ENCODE measurements at regions not wholly inside any gene's neighbourhood (a gene's known extent, or its start where the extent isn't known, plus 50 kb on each side); places are given as distances from the start of the nearest gene placed in this dataset.

DNA sequence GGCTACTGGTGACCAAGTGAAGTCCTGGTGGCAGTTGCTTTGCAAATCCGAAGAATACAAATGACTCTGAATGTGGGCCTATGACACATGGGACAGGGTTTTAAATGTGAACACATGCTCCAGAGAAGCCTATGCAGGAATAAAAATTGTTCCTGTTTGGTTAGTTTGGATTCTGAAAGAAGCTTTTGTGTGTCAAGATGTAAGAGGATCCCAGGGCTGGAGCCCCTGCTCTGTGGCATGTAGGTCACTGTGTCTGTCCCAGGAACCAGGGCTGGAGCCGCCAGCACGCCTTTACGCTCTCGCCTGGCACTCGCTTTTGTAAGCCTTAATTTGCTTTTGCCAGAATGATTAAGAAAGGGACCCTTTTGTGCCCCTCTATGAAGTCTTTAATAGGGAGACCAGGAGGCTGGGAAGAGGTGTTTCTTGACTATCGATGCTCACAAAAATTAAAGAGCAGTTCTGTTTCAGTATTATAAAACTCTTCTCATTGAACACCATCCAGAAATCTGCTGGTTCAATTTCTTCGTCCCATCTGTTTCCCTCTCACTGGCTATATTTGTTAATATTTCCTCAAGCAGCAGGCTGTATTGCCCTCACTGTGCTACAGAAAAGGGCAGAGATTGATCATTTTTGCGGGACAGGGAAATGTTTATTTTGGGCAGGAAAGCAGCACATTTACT, 532.7 kb upstream of the POU3F3 start:
- TF ChIP-seq CTCF (IDR thresholded peaks at IDR 0.05) = no peak
- TF ChIP-seq POLR2A (IDR thresholded peaks at IDR 0.05) = no peak
- no peak for DNase-seq (ENCODE audit: low spot score in 2 of 2)
- H3K4me3 ChIP-seq (ENCODE audit: low read depth, poor library complexity, severe bottlenecking) = no peak overlapping the region
- intact Hi-C loops (cut with DNase I; ENCODE audit: low total_unique reads) = no loop called here
- WGBS, 2 donors = 55 to 69% methylated on average over 9 of the region's 9 CpGs

DNA sequence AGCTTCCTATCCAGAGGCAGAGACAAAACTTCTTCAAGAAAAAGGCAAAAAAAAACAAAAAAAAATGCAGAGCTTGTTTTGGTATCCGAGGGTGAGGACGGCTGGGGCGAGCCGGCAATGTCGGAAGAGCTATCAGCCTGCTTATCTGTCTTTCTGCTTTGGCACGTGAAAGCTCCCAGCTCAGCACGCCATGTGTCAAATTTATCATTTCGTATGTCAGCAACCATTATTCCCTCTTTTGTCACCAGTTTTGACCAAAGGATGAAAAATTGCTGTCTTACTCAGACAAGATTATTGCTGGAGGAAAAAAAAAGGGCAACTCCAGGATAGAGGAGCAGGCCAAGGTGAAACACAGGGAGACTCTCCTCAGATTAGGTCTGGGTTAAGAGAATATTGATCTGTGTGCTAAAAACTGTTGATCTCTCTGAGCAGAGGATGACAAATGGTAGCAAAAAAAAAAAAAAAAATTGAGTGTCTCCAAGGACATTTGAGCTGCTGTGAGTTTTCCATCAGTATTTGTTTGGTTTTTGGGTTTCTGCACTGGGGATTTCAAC, 532.0 kb upstream of the POU3F3 start:
- H3K4me3 ChIP-seq (ENCODE audit: low read depth, poor library complexity, severe bottlenecking) = no peak overlapping the region
- 17% methylated on average over 8 of the region's 8 CpGs for WGBS, 2 donors
- intact Hi-C loops (cut with DNase I; ENCODE audit: low total_unique reads) = no loop called here
- no peak for TF ChIP-seq CTCF (IDR thresholded peaks at IDR 0.05)
- TF ChIP-seq POLR2A (IDR thresholded peaks at IDR 0.05) = no peak
- no peak for DNase-seq (ENCODE audit: low spot score in 2 of 2)

GRCh38 chr2:104332731-104333130, 521.2 kb upstream of the POU3F3 start:
- H3K4me3 ChIP-seq (ENCODE audit: low read depth, poor library complexity, severe bottlenecking) = no peak overlapping the region
- WGBS, 2 donors = 9 to 16% methylated on average over 3 of the region's 3 CpGs
- intact Hi-C loops (cut with DNase I; ENCODE audit: low total_unique reads) = no loop called here
- TF ChIP-seq CTCF (IDR thresholded peaks at IDR 0.05) (no peak), POLR2A (IDR thresholded peaks at IDR 0.05) (no peak)
- no peak for DNase-seq (ENCODE audit: low spot score in 2 of 2)

DNA sequence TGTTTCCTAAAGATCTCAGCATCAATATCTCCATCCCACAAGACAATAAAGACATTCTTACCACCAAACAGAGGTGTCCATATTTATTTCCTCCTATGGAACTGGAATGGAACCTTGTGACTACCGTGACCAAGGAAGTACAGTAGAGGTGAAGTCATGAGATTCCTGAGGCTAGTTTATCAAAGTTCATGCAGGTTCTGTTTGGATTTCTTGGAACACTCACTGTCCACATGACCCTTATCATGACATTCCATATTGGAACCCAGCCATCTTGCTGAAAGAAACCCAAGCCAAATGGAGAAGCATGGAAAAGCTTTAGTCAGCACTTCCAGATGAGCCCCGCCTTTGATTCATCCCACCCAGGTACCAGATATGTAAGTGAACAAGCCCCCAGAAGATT, 516.0 kb upstream of the POU3F3 start:
- intact Hi-C loops (cut with DNase I; ENCODE audit: low total_unique reads) = no loop called here
- TF ChIP-seq POLR2A (IDR thresholded peaks at IDR 0.05) = no peak
- H3K4me3 ChIP-seq (ENCODE audit: low read depth, poor library complexity, severe bottlenecking) = no peak overlapping the region
- DNase-seq (ENCODE audit: low spot score in 2 of 2) = no peak
- 42 to 50% methylated on average over 2 of the region's 2 CpGs for WGBS, 2 donors

DNA sequence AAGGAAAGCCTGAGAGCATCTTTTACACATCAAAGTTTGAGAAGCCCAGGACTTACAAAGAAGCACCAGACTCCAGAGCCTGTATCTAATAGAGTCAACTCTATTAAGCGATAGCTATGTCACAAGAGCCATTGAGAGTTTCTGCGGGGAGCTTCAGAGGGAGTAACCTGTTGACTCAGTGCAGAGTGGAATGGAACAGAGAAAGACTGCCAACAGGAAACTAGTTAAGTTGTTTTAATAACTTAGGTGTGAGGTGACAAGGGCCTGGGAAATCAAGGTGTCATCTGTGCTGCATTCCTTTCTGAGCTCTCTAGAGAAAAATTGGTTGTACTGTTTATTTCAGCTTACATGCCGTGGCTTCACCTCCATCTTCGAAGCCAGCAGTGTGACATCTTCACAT, 513.8 kb upstream of the POU3F3 start:
- WGBS, 2 donors = 85 to 88% methylated on average over 4 of the region's 4 CpGs
- no peak overlapping the region for H3K4me3 ChIP-seq (ENCODE audit: low read depth, poor library complexity, severe bottlenecking)
- intact Hi-C loops (cut with DNase I; ENCODE audit: low total_unique reads) = no loop called here
- no peak for TF ChIP-seq CTCF (IDR thresholded peaks at IDR 0.05)
- no peak for TF ChIP-seq POLR2A (IDR thresholded peaks at IDR 0.05)
- DNase-seq (ENCODE audit: low spot score in 2 of 2) = no peak

- no peak for DNase-seq (ENCODE audit: low spot score in 2 of 2)
- TF ChIP-seq POLR2A (IDR thresholded peaks at IDR 0.05) (no peak), CTCF (IDR thresholded peaks at IDR 0.05) (no peak)
- no peak overlapping the region for H3K4me3 ChIP-seq (ENCODE audit: low read depth, poor library complexity, severe bottlenecking)
- intact Hi-C loops (cut with DNase I; ENCODE audit: low total_unique reads) = no loop called here
- WGBS, 2 donors = 49 to 63% methylated on average over 2 of the region's 2 CpGs
Observed at GRCh38 chr2:104340879-104341828, 512.8 kb upstream of the POU3F3 start.

All from lower leg skin (tissue), 4 donors.